ENCODE measurements at regions not wholly inside any gene's neighbourhood (a gene's known extent, or its start where the extent isn't known, plus 50 kb on each side); places are given as distances from the start of the nearest gene placed in this dataset.

- no peak for DNase-seq
Observed at GRCh38 chr18:75477900-75478299, 50.4 kb upstream of the SMIM21 start.
